SK-N-SH (cell line): ENCODE measurements at regions not wholly inside any gene's neighbourhood (a gene's known extent, or its start where the extent isn't known, plus 50 kb on each side); places are given as distances from the start of the nearest gene placed in this dataset.

Source experiments
- CTCF ChIA-PET: fragments of 300-600, 350-600 bp; formaldehyde crosslinking; extraction: SDS; loops from one replicate; lab custom pipeline; 2021; lab: Yijun Ruan, JAX
- POLR2A ChIA-PET: fragments of 350-600 bp; sonication (Branson Sonifier 250); formaldehyde crosslinking; extraction: SDS; loops from one replicate; lab custom pipeline; 2020; ENCODE audit warnings: antibody characterized with exemption, inconsistent platforms; lab: Yijun Ruan, JAX
- DNase-seq: peaks from one replicate; pipeline ENCODE4 v3.0.0; 2012
- H2AFZ ChIP-seq: fragments of 200-600 bp; sonication (generic); 2 replicates; pipeline ENCODE4 v1.8.1; 2016; ENCODE audit warnings: antibody characterized with exemption, mild to moderate bottlenecking, low read depth
- H3F3A ChIP-seq: fragments of 200-600 bp; sonication (generic); replicated peaks from 2 replicates; pipeline ENCODE3; 2016; ENCODE audit warnings: antibody characterized with exemption, mild to moderate bottlenecking; ENCODE audit not compliant: insufficient read depth
- H3K27ac ChIP-seq, 2 experiments: fragments of 200-500 bp in 1 of 2; fragments of 200-600 bp in 1 of 2; sonication (Bioruptor generic) in 1 of 2; sonication (generic), shearing (Covaris generic) in 1 of 2; 2 replicates each; pipeline versions ENCODE4 v1.5.1 to v1.6.1; 2014 to 2016; ENCODE audit warnings: low read depth in 2 of 2, inconsistent platforms in 1 of 2, low read length in 1 of 2, mild to moderate bottlenecking in 1 of 2, mixed read lengths in 1 of 2
- H3K27me3 ChIP-seq: fragments of 200-600 bp; sonication (generic), shearing (Covaris generic); 2 replicates; pipeline ENCODE4 v1.6.1; 2016; ENCODE audit warnings: mixed run types; ENCODE audit not compliant: insufficient read depth
- H3K36me3 ChIP-seq, 2 experiments: fragments of 200-500 bp in 1 of 2; fragments of 200-600 bp in 1 of 2; sonication (Bioruptor generic) in 1 of 2; sonication (generic) in 1 of 2; replicated peaks in 1 of 2; 2 replicates each; pipeline versions ENCODE3 to v1.5.1; 2014 to 2016; ENCODE audit warnings: low read length in 1 of 2, mild to moderate bottlenecking in 1 of 2; ENCODE audit not compliant: insufficient read depth in 2 of 2, control insufficient read depth in 1 of 2
- H3K4me1 ChIP-seq, 2 experiments: fragments of 200-500 bp in 1 of 2; fragments of 200-600 bp in 1 of 2; sonication (Bioruptor generic) in 1 of 2; sonication (generic), shearing (Covaris generic) in 1 of 2; 2 replicates each; pipeline versions ENCODE4 v1.5.1 to v1.6.1; 2014 to 2016; ENCODE audit warnings: low read depth in 1 of 2, low read length in 1 of 2, mixed run types in 1 of 2; ENCODE audit not compliant: insufficient read depth in 2 of 2, control insufficient read depth in 1 of 2
- H3K4me2 ChIP-seq: fragments of 200-600 bp; sonication (generic), shearing (Covaris generic); 2 replicates; pipeline ENCODE4 v1.6.1; 2017; ENCODE audit warnings: mixed run types
- H3K4me3 ChIP-seq, 2 experiments: fragments of 200-500 bp in 1 of 2; fragments of 200-600 bp in 1 of 2; sonication (Bioruptor generic) in 1 of 2; sonication (generic), shearing (Covaris generic) in 1 of 2; 2 replicates each; pipeline versions ENCODE4 v1.5.1 to v1.8.1; 2014 to 2016; ENCODE audit warnings: low read depth in 2 of 2, inconsistent platforms in 1 of 2, low read length in 1 of 2, mild to moderate bottlenecking in 1 of 2, mixed read lengths in 1 of 2, moderate library complexity in 1 of 2
- H3K79me2 ChIP-seq: fragments of 200-600 bp; sonication (generic); 2 replicates; pipeline ENCODE4 v1.8.1; 2017; ENCODE audit warnings: mild to moderate bottlenecking; ENCODE audit not compliant: insufficient read depth
- H3K9ac ChIP-seq: fragments of 200-600 bp; sonication (generic); 2 replicates; pipeline ENCODE4 v1.6.1; 2017; ENCODE audit warnings: mixed run types
- H3K9me2 ChIP-seq: fragments of 200-600 bp; sonication (generic); 2 replicates; pipeline ENCODE4 v1.6.1; 2017; ENCODE audit warnings: mixed run types
- H3K9me3 ChIP-seq: fragments of 200-600 bp; sonication (generic); 2 replicates; pipeline ENCODE4 v1.6.1; 2017; ENCODE audit warnings: mixed run types, mild to moderate bottlenecking, moderate library complexity
- H4K20me1 ChIP-seq: fragments of 200-600 bp; sonication (generic); 2 replicates; pipeline ENCODE4 v1.6.1; 2017; ENCODE audit warnings: mild to moderate bottlenecking, mixed run types; ENCODE audit not compliant: insufficient read depth
- ELF1 ChIP-seq: IDR thresholded peaks from 2 replicates; pipeline ENCODE4 v1.4.0; 2012
- EP300 ChIP-seq, 2 experiments: IDR thresholded peaks; 2 replicates each; pipeline versions ENCODE4 v1.4.0 to v1.6.1; 2012; ENCODE audit warnings: borderline replicate concordance in 1 of 2, low read depth in 1 of 2, low read length in 1 of 2
- EZH2phosphoT487 ChIP-seq: fragments of 200-600 bp; sonication (generic); IDR thresholded peaks from 2 replicates; pipeline ENCODE4 v1.6.1; 2017; ENCODE audit warnings: low read depth, mixed run types, mild to moderate bottlenecking, antibody characterized with exemption, moderate library complexity, borderline replicate concordance
- FOSL2 ChIP-seq: IDR thresholded peaks from 2 replicates; pipeline ENCODE4 v1.4.0; 2012; ENCODE audit warnings: low read depth, mild to moderate bottlenecking, moderate library complexity, borderline replicate concordance
- GABPA ChIP-seq: IDR thresholded peaks from 2 replicates; pipeline ENCODE4 v1.4.0; 2012; ENCODE audit warnings: low read depth, mild to moderate bottlenecking
- GATA2 ChIP-seq: sonication (generic); formaldehyde crosslinking; IDR thresholded peaks from 2 replicates; pipeline ENCODE4 v1.5.0; 2020; ENCODE audit warnings: mild to moderate bottlenecking, missing genetic modification reagents
- JUND ChIP-seq: IDR thresholded peaks from 2 replicates; pipeline ENCODE4 v1.4.0; 2012
- MEF2A ChIP-seq: IDR thresholded peaks from 2 replicates; pipeline ENCODE4 v1.4.0; 2012; ENCODE audit warnings: low read depth, borderline replicate concordance
- MXI1 ChIP-seq: IDR thresholded peaks from 2 replicates; pipeline ENCODE4 v1.6.1; 2012; ENCODE audit warnings: mild to moderate bottlenecking, low read depth, low read length, improper control_type of control experiment
- NFIC ChIP-seq: IDR thresholded peaks from 2 replicates; pipeline ENCODE4 v1.4.0; 2012; ENCODE audit warnings: borderline replicate concordance
- POLR2AphosphoS5 ChIP-seq: IDR thresholded peaks from 2 replicates; pipeline ENCODE4 v1.6.1; 2012; ENCODE audit warnings: low read depth, low read length
- RAD21 ChIP-seq: IDR thresholded peaks from 2 replicates; pipeline ENCODE4 v1.6.1; 2012; ENCODE audit warnings: mild to moderate bottlenecking, low read length
- REST ChIP-seq: IDR thresholded peaks from 2 replicates; pipeline ENCODE4 v1.6.1; 2012; ENCODE audit warnings: mild to moderate bottlenecking, low read depth, low read length, moderate library complexity
- SIN3A ChIP-seq: IDR thresholded peaks from 2 replicates; pipeline ENCODE4 v1.6.1; 2012; ENCODE audit warnings: low read depth, mild to moderate bottlenecking, low read length, moderate library complexity, borderline replicate concordance
- SMC3 ChIP-seq: IDR thresholded peaks from 2 replicates; pipeline ENCODE4 v1.6.1; 2012; ENCODE audit warnings: low read depth, low read length, improper control_type of control experiment
- TAF1 ChIP-seq: IDR thresholded peaks from 2 replicates; pipeline ENCODE4 v1.6.1; 2012; ENCODE audit warnings: low read depth, mild to moderate bottlenecking, low read length, moderate library complexity, borderline replicate concordance
- TCF12 ChIP-seq: IDR thresholded peaks from 2 replicates; pipeline ENCODE4 v1.4.0; 2012
- TEAD4 ChIP-seq: IDR thresholded peaks from 2 replicates; pipeline ENCODE4 v1.4.0; 2012; ENCODE audit warnings: mild to moderate bottlenecking, borderline replicate concordance; ENCODE audit not compliant: insufficient read depth
- USF2 ChIP-seq: fragments of 150-350 bp; IDR thresholded peaks from 2 replicates; pipeline ENCODE4 v1.6.1; 2017; ENCODE audit warnings: antibody characterized with exemption, low read length, low read depth, borderline replicate concordance
- ZBTB33 ChIP-seq: IDR thresholded peaks from 2 replicates; pipeline ENCODE4 v1.4.0; 2012; ENCODE audit warnings: low read depth, borderline replicate concordance

- no peak for DNase-seq
- no peak overlapping the region for H3K4me2 ChIP-seq
- H2AFZ ChIP-seq: no peak overlapping the region
- no peaks in the 10 kb centered on the region for H3K9me3 ChIP-seq
- H3K9me2 ChIP-seq: no peaks in the 10 kb centered on the region
- TF ChIP-seq SIN3A: no peak
- TF ChIP-seq EP300 (IDR thresholded peaks at IDR 0.05; ENCODE audit: borderline replicate concordance in 1 of 2, low read depth in 1 of 2, low read length in 1 of 2): no peak
- no peak for TF ChIP-seq TAF1
- TF ChIP-seq MEF2A: no peak
- no peak for TF ChIP-seq ELF1
- no peak for TF ChIP-seq REST
- no peak for TF ChIP-seq FOSL2
- TF ChIP-seq RAD21: no peak
- TF ChIP-seq USF2: no peak
- no peak for TF ChIP-seq EZH2phosphoT487
- TF ChIP-seq TEAD4: no peak
- TF ChIP-seq NFIC: no peak
- no peak for TF ChIP-seq GATA2 (CRISPR knock-in tag)
- no peak for TF ChIP-seq GABPA
- no peak for TF ChIP-seq SMC3
- no peak for TF ChIP-seq POLR2AphosphoS5
- TF ChIP-seq ZBTB33: no peak
- TF ChIP-seq TCF12: no peak
- TF ChIP-seq MXI1: no peak
- no peak for TF ChIP-seq JUND
- H3K4me3 ChIP-seq: no peak overlapping the region
- no peaks in the 10 kb centered on the region for H3K36me3 ChIP-seq
- no peaks in the 10 kb centered on the region for H3K79me2 ChIP-seq
- ChIA-PET CTCF (no interaction called here), POLR2A (no interaction called here)
- H3K27me3 ChIP-seq: no peaks in the 10 kb centered on the region
- no peak overlapping the region for H3K27ac ChIP-seq
- no peaks in the 10 kb centered on the region for H3F3A ChIP-seq
- H4K20me1 ChIP-seq: no peaks in the 10 kb centered on the region
- H3K4me1 ChIP-seq: no peaks in the 10 kb centered on the region
- no peak overlapping the region for H3K9ac ChIP-seq
Measured at GRCh38 chrX:122582975-122583305, 601.1 kb upstream of the GRIA3 start.
